Neural cell (in vitro differentiated cells): ENCODE measurements at regions not wholly inside any gene's neighbourhood (a gene's known extent, or its start where the extent isn't known, plus 50 kb on each side); places are given as distances from the start of the nearest gene placed in this dataset.

ENCODE experiments used
- H2AFZ ChIP-seq: fragments of 200-600, 300-800 bp; sonication (generic), shearing (Covaris generic); 2 replicates; pipeline ENCODE4 v1.6.0; 2014; ENCODE audit warnings: low read depth, mild to moderate bottlenecking, antibody characterized with exemption, low read length, moderate library complexity
- H3F3A ChIP-seq: fragments of 200-600 bp; shearing (Covaris generic); 2 replicates; pipeline ENCODE4 v1.6.1; 2016; ENCODE audit warnings: mild to moderate bottlenecking, moderate library complexity, mixed read lengths, antibody characterized with exemption, low read length; ENCODE audit not compliant: insufficient read depth, poor library complexity, severe bottlenecking
- H3K27ac ChIP-seq: fragments of 200-600, 300-800 bp; sonication (generic), shearing (Covaris generic); 2 replicates; pipeline ENCODE4 v1.5.1; 2014; ENCODE audit warnings: mild to moderate bottlenecking, low read length, moderate library complexity
- H3K27me3 ChIP-seq: fragments of 300-800, 200-600 bp; sonication (generic), shearing (Covaris generic); 2 replicates; pipeline ENCODE4 v1.6.0; 2014; ENCODE audit warnings: mild to moderate bottlenecking, low read depth, low read length, moderate library complexity; ENCODE audit not compliant: insufficient read depth
- H3K36me3 ChIP-seq: fragments of 300-800, 200-600 bp; sonication (generic), shearing (Covaris generic); 2 replicates; pipeline ENCODE4 v1.5.1; 2014; ENCODE audit warnings: mild to moderate bottlenecking, antibody characterized with exemption, low read length, moderate library complexity; ENCODE audit not compliant: insufficient read depth
- H3K4me2 ChIP-seq: fragments of 300-800, 200-600 bp; sonication (generic), shearing (Covaris generic); 2 replicates; pipeline ENCODE4 v1.6.0; 2014; ENCODE audit warnings: mild to moderate bottlenecking, low read length
- H3K4me3 ChIP-seq: fragments of 300-800, 200-600 bp; sonication (generic), shearing (Covaris generic); 2 replicates; pipeline ENCODE4 v1.5.1; 2014; ENCODE audit warnings: mild to moderate bottlenecking, low read length, moderate library complexity
- H3K79me2 ChIP-seq: fragments of 200-600 bp; shearing (Covaris generic); replicated peaks from 2 replicates; pipeline ENCODE4 v1.6.0; 2014; ENCODE audit warnings: mild to moderate bottlenecking, low read length, moderate library complexity; ENCODE audit not compliant: insufficient read depth
- H3K9ac ChIP-seq: fragments of 300-800, 200-600 bp; sonication (generic), shearing (Covaris generic); 2 replicates; pipeline ENCODE4 v1.6.1; 2016; ENCODE audit warnings: mild to moderate bottlenecking, low read length, mixed read lengths
- H3K9me2 ChIP-seq: fragments of 200-600 bp; shearing (Covaris generic); 2 replicates; pipeline ENCODE4 v1.6.1; 2016; ENCODE audit warnings: mild to moderate bottlenecking, low read length, mixed read lengths; ENCODE audit not compliant: insufficient read depth
- H3K9me3 ChIP-seq: fragments of 200-600, 300-800 bp; sonication (generic), shearing (Covaris generic); 2 replicates; pipeline ENCODE4 v1.6.1; 2016; ENCODE audit warnings: mild to moderate bottlenecking, mixed run types, low read length, moderate library complexity, mixed read lengths
- H4K20me1 ChIP-seq: fragments of 200-600 bp; shearing (Covaris generic); 2 replicates; pipeline ENCODE4 v1.6.1; 2016; ENCODE audit warnings: mild to moderate bottlenecking, mixed run types; ENCODE audit not compliant: insufficient read depth
- EP300 ChIP-seq: fragments of 450-650 bp; conservative IDR thresholded peaks from 2 replicates; pipeline ENCODE4 v1.6.1; 2014; ENCODE audit warnings: antibody characterized with exemption, mild to moderate bottlenecking, moderate library complexity; ENCODE audit not compliant: poor library complexity, severe bottlenecking
- EZH2 ChIP-seq: fragments of 200-600, 300-800 bp; shearing (Covaris generic), sonication (generic); IDR thresholded peaks from 2 replicates; pipeline ENCODE4 v1.6.1; 2014; ENCODE audit warnings: antibody characterized with exemption, low read length, borderline replicate concordance, mild to moderate bottlenecking; ENCODE audit not compliant: insufficient read depth, poor library complexity, severe bottlenecking
- MXI1 ChIP-seq: fragments of 450-650 bp; conservative IDR thresholded peaks from 2 replicates; pipeline ENCODE4 v1.6.1; 2014; ENCODE audit warnings: antibody characterized with exemption, mild to moderate bottlenecking; ENCODE audit not compliant: poor library complexity, severe bottlenecking
- POLR2AphosphoS5 ChIP-seq: IDR thresholded peaks from 2 replicates; pipeline ENCODE4 v1.6.1; 2012
- RAD21 ChIP-seq: fragments of 450-650 bp; conservative IDR thresholded peaks from 2 replicates; pipeline ENCODE4 v1.6.1; 2014; ENCODE audit warnings: antibody characterized with exemption, mild to moderate bottlenecking, moderate library complexity
- REST ChIP-seq: IDR thresholded peaks from 2 replicates; pipeline ENCODE4 v1.6.1; 2012; ENCODE audit warnings: borderline replicate concordance
- SMC3 ChIP-seq: fragments of 450-650 bp; conservative IDR thresholded peaks from 2 replicates; pipeline ENCODE4 v1.6.1; 2014; ENCODE audit warnings: antibody characterized with exemption, mild to moderate bottlenecking, moderate library complexity; ENCODE audit not compliant: poor library complexity
- TAF1 ChIP-seq: IDR thresholded peaks from 2 replicates; pipeline ENCODE4 v1.6.1; 2012; ENCODE audit warnings: low read depth
- TF ChIP-seq, protein P1 (sequence below): fragments of 450-650 bp; IDR thresholded peaks from 2 replicates; pipeline ENCODE4 v1.5.1; 2014; ENCODE audit warnings: antibody characterized with exemption, mild to moderate bottlenecking, moderate library complexity; ENCODE audit not compliant: poor library complexity, severe bottlenecking

GRCh38 chr2:126808929-126809328 is 89.8 kb upstream of the TEX51 start:
- H3F3A ChIP-seq, result no peaks in the 10 kb centered on the region
- no peaks in the 10 kb centered on the region for H3K9me3 ChIP-seq
- no peak overlapping the region for H3K9ac ChIP-seq
- H3K79me2 ChIP-seq, result no peaks in the 10 kb centered on the region
- no peak overlapping the region for H2AFZ ChIP-seq
- no peak overlapping the region for H3K4me3 ChIP-seq
- H4K20me1 ChIP-seq, result no peaks in the 10 kb centered on the region
- TF ChIP-seq EZH2 (no peak), TAF1 (no peak), REST (no peak), RAD21 (no peak), MXI1 (no peak), POLR2AphosphoS5 (no peak), SMC3 (no peak), EP300 (no peak)
- TF ChIP-seq, protein P1, sequence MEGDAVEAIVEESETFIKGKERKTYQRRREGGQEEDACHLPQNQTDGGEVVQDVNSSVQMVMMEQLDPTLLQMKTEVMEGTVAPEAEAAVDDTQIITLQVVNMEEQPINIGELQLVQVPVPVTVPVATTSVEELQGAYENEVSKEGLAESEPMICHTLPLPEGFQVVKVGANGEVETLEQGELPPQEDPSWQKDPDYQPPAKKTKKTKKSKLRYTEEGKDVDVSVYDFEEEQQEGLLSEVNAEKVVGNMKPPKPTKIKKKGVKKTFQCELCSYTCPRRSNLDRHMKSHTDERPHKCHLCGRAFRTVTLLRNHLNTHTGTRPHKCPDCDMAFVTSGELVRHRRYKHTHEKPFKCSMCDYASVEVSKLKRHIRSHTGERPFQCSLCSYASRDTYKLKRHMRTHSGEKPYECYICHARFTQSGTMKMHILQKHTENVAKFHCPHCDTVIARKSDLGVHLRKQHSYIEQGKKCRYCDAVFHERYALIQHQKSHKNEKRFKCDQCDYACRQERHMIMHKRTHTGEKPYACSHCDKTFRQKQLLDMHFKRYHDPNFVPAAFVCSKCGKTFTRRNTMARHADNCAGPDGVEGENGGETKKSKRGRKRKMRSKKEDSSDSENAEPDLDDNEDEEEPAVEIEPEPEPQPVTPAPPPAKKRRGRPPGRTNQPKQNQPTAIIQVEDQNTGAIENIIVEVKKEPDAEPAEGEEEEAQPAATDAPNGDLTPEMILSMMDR, result no peak
- no peaks in the 10 kb centered on the region for H3K27me3 ChIP-seq
- H3K9me2 ChIP-seq, result no peaks in the 10 kb centered on the region
- H3K4me2 ChIP-seq, result no peak overlapping the region
- H3K27ac ChIP-seq, result no peak overlapping the region
- no peaks in the 10 kb centered on the region for H3K36me3 ChIP-seq

- Histone ChIP-seq H3K79me2 (no peaks in the 10 kb centered on the region), H3K27me3 (no peaks in the 10 kb centered on the region), H3K9me2 (no peaks in the 10 kb centered on the region), H4K20me1 (no peaks in the 10 kb centered on the region), H3K9me3 (no peaks in the 10 kb centered on the region), H3K9ac (no peak overlapping the region), H3K36me3 (no peaks in the 10 kb centered on the region), H3F3A (no peaks in the 10 kb centered on the region), H3K4me2 (no peak overlapping the region), H3K27ac (no peak overlapping the region), H3K4me3 (no peak overlapping the region), H2AFZ (no peak overlapping the region)
- TF ChIP-seq POLR2AphosphoS5 (no peak), REST (no peak), EZH2 (no peak), EP300 (no peak), SMC3 (no peak), RAD21 (no peak), TAF1 (no peak), MXI1 (no peak)
- TF ChIP-seq, protein P1, result no peak
These were observed 89.3 kb upstream of the TEX51 start for GRCh38 chr2:126809340-126809739.
